Neural progenitor cell (in vitro differentiated cells): ENCODE measurements at regions not wholly inside any gene's neighbourhood (a gene's known extent, or its start where the extent isn't known, plus 50 kb on each side); places are given as distances from the start of the nearest gene placed in this dataset.

Source experiments
- DNase-seq: peaks from one replicate; pipeline ENCODE4 v3.0.0-alpha.2; 2016; ENCODE audit warnings: low spot score
- H2AFZ ChIP-seq: fragments of 200-600 bp; sonication (generic); replicated peaks from 2 replicates; pipeline ENCODE4 v1.6.1; 2016; ENCODE audit warnings: antibody characterized with exemption
- H3F3A ChIP-seq: fragments of 200-600 bp; sonication (generic); 2 replicates; pipeline ENCODE4 v1.6.1; 2016; ENCODE audit warnings: antibody characterized with exemption, low read depth
- H3K27ac ChIP-seq: fragments of 200-600 bp; sonication (generic); 2 replicates; pipeline ENCODE4 v1.5.1; 2016; ENCODE audit warnings: mild to moderate bottlenecking
- H3K27me3 ChIP-seq: fragments of 200-600 bp; sonication (generic); 2 replicates; pipeline ENCODE4 v1.6.1; 2016; ENCODE audit warnings: mild to moderate bottlenecking, moderate library complexity
- H3K36me3 ChIP-seq: fragments of 200-600 bp; sonication (generic); 2 replicates; pipeline ENCODE4 v1.5.1; 2016
- H3K4me1 ChIP-seq: fragments of 200-600 bp; sonication (generic); 2 replicates; pipeline ENCODE4 v1.6.1; 2016; ENCODE audit warnings: mixed run types
- H3K4me2 ChIP-seq: fragments of 200-600 bp; sonication (generic); 2 replicates; pipeline ENCODE4 v1.6.1; 2016
- H3K4me3 ChIP-seq: fragments of 200-600 bp; sonication (generic); 2 replicates; pipeline ENCODE4 v1.5.1; 2016
- H3K79me2 ChIP-seq: fragments of 200-600 bp; sonication (generic); 2 replicates; pipeline ENCODE4 v1.6.1; 2016; ENCODE audit warnings: low read depth
- H3K9ac ChIP-seq: fragments of 200-600 bp; sonication (generic); 2 replicates; pipeline ENCODE4 v1.6.1; 2016
- H3K9me3 ChIP-seq: fragments of 200-600 bp; sonication (generic); 2 replicates; pipeline ENCODE4 v1.5.1; 2016; ENCODE audit warnings: low read depth
- H4K20me1 ChIP-seq: fragments of 200-600 bp; sonication (generic); 2 replicates; pipeline ENCODE4 v1.6.1; 2016; ENCODE audit warnings: low read depth
- H3K27ac Mint-ChIP-seq: 3 replicates; pipeline ENCODE4 v1.8.0; 2021; ENCODE audit warnings: mixed read lengths
- H3K27me3 Mint-ChIP-seq: 2 replicates; pipeline ENCODE4 v1.8.0; 2022; ENCODE audit warnings: low read depth, mild to moderate bottlenecking, inconsistent platforms, moderate library complexity, mixed read lengths; ENCODE audit not compliant: insufficient read depth
- H3K36me3 Mint-ChIP-seq: 3 replicates; pipeline ENCODE4 v1.8.0; 2021; ENCODE audit warnings: mixed read lengths
- H3K4me1 Mint-ChIP-seq: 3 replicates; pipeline ENCODE4 v1.8.0; 2021; ENCODE audit warnings: mixed read lengths
- H3K4me3 Mint-ChIP-seq: 3 replicates; pipeline ENCODE4 v1.8.0; 2021; ENCODE audit warnings: mild to moderate bottlenecking, moderate library complexity, mixed read lengths
- H3K9me3 Mint-ChIP-seq: 3 replicates; pipeline ENCODE4 v1.8.0; 2020; ENCODE audit warnings: mixed read lengths
- EZH2 ChIP-seq: fragments of 200-600 bp; sonication (generic); IDR thresholded peaks from 2 replicates; pipeline ENCODE4 v1.6.1; 2017; ENCODE audit warnings: antibody characterized with exemption, mild to moderate bottlenecking, moderate library complexity
- EZH2phosphoT487 ChIP-seq: fragments of 200-600 bp; sonication (generic); IDR thresholded peaks from 2 replicates; pipeline ENCODE4 v1.6.1; 2017; ENCODE audit warnings: antibody characterized with exemption
- TF ChIP-seq, protein P1 (sequence below): fragments of 200-600 bp; sonication (generic); IDR thresholded peaks from 2 replicates; pipeline ENCODE4 v1.5.1; 2017; ENCODE audit warnings: antibody characterized with exemption, mild to moderate bottlenecking

DNA sequence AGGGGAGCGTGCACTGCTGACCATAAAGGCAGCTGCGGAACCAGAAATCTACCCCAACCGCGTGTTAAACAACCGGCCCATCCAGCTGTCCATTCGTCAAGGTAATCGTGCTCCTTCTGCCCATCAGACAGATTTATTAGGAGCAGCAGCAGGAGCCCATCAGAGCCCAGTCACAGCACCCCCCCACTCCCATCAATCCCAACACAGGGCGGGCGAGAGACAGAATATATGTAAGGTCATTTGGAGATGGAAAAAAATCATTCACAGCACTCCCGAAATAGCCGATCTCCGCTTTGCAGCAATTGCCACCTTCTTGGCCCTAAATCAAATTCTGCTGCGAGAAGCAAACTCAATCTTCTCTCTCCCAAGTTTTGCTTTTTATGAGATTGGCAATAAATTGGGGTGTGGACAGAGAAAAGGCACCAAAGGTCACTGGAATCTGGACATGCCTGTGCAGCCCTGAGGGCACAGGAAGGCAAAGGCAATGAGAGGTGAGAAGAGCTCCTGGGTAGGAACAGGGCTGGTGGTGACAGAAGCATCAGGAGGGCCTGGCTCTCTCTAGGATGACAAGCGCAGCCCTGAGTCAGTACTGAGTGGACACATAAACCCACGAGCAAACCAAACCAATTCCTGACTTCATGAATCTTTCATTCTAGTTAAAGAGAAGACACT is 145.0 kb upstream of the ZMIZ1 start:
- DNase-seq: no peak
- Histone ChIP-seq H3K27ac (no peak overlapping the region), H4K20me1 (no peaks in the 10 kb centered on the region), H3F3A (no peaks in the 10 kb centered on the region), H3K9ac (no peak overlapping the region), H3K4me2 (peak overlapping the region; percentile 4), H3K27me3 (no peaks in the 10 kb centered on the region), H3K79me2 (no peaks in the 10 kb centered on the region), H2AFZ (no peak overlapping the region), H3K9me3 (no peaks in the 10 kb centered on the region), H3K4me3 (no peak overlapping the region), H3K4me1 (peaks cover 2% of the 10 kb centered on the region), H3K36me3 (no peaks in the 10 kb centered on the region)
- H3K9me3 Mint-ChIP-seq: no peaks in the 10 kb centered on the region
- peak overlapping the region; percentile 42 for H3K27ac Mint-ChIP-seq
- H3K4me3 Mint-ChIP-seq: no peak overlapping the region
- TF ChIP-seq EZH2 (no peak), EZH2phosphoT487 (no peak)
- TF ChIP-seq, protein P1, sequence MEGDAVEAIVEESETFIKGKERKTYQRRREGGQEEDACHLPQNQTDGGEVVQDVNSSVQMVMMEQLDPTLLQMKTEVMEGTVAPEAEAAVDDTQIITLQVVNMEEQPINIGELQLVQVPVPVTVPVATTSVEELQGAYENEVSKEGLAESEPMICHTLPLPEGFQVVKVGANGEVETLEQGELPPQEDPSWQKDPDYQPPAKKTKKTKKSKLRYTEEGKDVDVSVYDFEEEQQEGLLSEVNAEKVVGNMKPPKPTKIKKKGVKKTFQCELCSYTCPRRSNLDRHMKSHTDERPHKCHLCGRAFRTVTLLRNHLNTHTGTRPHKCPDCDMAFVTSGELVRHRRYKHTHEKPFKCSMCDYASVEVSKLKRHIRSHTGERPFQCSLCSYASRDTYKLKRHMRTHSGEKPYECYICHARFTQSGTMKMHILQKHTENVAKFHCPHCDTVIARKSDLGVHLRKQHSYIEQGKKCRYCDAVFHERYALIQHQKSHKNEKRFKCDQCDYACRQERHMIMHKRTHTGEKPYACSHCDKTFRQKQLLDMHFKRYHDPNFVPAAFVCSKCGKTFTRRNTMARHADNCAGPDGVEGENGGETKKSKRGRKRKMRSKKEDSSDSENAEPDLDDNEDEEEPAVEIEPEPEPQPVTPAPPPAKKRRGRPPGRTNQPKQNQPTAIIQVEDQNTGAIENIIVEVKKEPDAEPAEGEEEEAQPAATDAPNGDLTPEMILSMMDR: no peak
- peaks cover 39% of the 10 kb centered on the region for H3K4me1 Mint-ChIP-seq
- no peaks in the 10 kb centered on the region for H3K36me3 Mint-ChIP-seq
- H3K27me3 Mint-ChIP-seq: peaks cover 9% of the 10 kb centered on the region

DNA sequence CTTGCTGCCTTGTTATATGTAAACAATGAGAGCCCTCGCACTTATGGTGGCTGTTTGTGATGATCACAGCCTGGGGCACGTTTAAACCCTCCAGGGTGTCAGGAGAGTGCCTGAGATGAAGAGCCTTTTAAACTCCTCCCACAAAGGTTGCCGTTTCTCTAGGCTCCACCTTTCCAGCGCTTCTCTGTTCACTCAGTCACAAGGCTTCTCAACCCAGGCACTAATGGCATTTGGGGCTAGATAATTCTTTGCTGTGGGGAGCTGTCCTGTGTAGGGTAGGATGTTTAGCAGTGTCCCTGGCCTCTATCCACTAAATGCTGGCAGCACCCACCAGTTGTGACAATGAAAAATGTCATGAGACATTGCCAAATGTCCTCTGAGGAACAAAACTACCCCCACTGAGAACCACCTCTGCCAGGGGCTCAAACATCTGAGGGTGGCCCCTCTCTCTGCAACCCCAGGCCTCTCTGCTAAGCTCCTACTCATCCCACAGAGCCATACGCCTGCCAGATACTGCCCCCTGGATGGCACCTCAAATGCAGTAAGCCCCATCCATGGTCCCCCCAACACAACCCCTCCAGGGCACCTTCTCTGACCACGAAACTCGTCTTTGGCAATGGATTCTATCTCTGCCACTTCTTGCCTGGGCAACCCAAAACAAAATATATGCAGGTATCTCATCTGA is 144.3 kb upstream of the ZMIZ1 start:
- Mint-ChIP-seq H3K9me3 (no peaks in the 10 kb centered on the region), H3K4me3 (no peak overlapping the region), H3K27ac (no peak overlapping the region), H3K27me3 (peaks cover 9% of the 10 kb centered on the region), H3K4me1 (peaks cover 32% of the 10 kb centered on the region), H3K36me3 (no peaks in the 10 kb centered on the region)
- Histone ChIP-seq H3K4me3 (no peak overlapping the region), H3K4me2 (peak overlapping the region; percentile 4), H3K9ac (no peak overlapping the region), H2AFZ (no peak overlapping the region), H3K79me2 (no peaks in the 10 kb centered on the region), H4K20me1 (no peaks in the 10 kb centered on the region), H3K36me3 (no peaks in the 10 kb centered on the region), H3K27me3 (no peaks in the 10 kb centered on the region), H3K4me1 (peaks cover 2% of the 10 kb centered on the region), H3K27ac (no peak overlapping the region), H3F3A (no peaks in the 10 kb centered on the region), H3K9me3 (no peaks in the 10 kb centered on the region)
- DNase-seq: peak; percentile 53
- TF ChIP-seq EZH2: no peak
- TF ChIP-seq, protein P1: no peak
- TF ChIP-seq EZH2phosphoT487: no peak

DNA sequence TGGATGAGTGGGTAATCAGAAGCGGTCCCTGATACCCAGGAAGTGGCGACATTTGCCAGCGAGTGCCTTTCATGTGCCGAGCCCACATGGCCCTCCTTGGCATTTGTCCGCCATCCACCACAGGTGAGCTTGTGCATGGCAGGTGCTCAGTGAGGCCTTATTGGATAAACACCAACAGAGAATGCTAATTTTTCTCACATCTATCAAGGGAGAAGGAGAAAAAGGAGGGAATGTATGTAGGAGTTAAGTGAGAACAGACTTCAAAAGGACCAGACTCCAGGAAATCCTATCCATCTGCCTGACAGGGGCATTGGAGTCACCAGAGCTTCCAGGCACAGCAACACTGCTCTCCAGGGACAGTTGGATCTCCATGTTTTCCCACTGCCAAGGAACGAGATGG is 143.5 kb upstream of the ZMIZ1 start:
- TF ChIP-seq EZH2 (no peak), EZH2phosphoT487 (no peak)
- TF ChIP-seq, protein P1: no peak
- no peaks in the 10 kb centered on the region for H3K79me2 ChIP-seq
- no peaks in the 10 kb centered on the region for H3K27me3 ChIP-seq
- no peak for DNase-seq
- H3K4me1 ChIP-seq: peaks cover 2% of the 10 kb centered on the region
- no peaks in the 10 kb centered on the region for H3K9me3 ChIP-seq
- no peak overlapping the region for H3K4me3 ChIP-seq
- H3K9ac ChIP-seq: no peak overlapping the region
- H2AFZ ChIP-seq: no peak overlapping the region
- no peak overlapping the region for H3K4me2 ChIP-seq
- Mint-ChIP-seq H3K27ac (no peak overlapping the region), H3K4me1 (peaks cover 27% of the 10 kb centered on the region), H3K4me3 (no peak overlapping the region), H3K36me3 (no peaks in the 10 kb centered on the region), H3K9me3 (no peaks in the 10 kb centered on the region), H3K27me3 (peaks cover 8% of the 10 kb centered on the region)
- no peaks in the 10 kb centered on the region for H3F3A ChIP-seq
- H3K36me3 ChIP-seq: no peaks in the 10 kb centered on the region
- no peaks in the 10 kb centered on the region for H4K20me1 ChIP-seq
- no peak overlapping the region for H3K27ac ChIP-seq
